SK-N-DZ (cell line): ENCODE measurements at regions not wholly inside any gene's neighbourhood (a gene's known extent, or its start where the extent isn't known, plus 50 kb on each side); places are given as distances from the start of the nearest gene placed in this dataset.
"Not testable (repeated sequence)": the region's sequence is repeated elsewhere in the genome, so short reads cannot be mapped to it uniquely, and the experiment has no call there.

ENCODE experiments used
- DNase-seq: peaks from one replicate; pipeline ENCODE4 v3.0.0-alpha.2; 2015; ENCODE audit warnings: low spot score

GRCh38 chr5:111826064-111826463, 69.1 kb upstream of the NREP start:
- DNase-seq, result no peak

GRCh38 chr5:111820072-111820471, 63.1 kb upstream of the NREP start:
- DNase-seq, result no peak

GRCh38 chr5:111819028-111819427, 62.0 kb upstream of the NREP start:
- DNase-seq, result not testable (repeated sequence)

- DNase-seq, result no peak
Observed at GRCh38 chr5:111813537-111813936, 56.5 kb upstream of the NREP start.

- no peak for DNase-seq
Observed at GRCh38 chr5:111810112-111810511, 53.1 kb upstream of the NREP start.
